Activated CD4-positive, alpha-beta T cell treated with anti-CD3 and anti-CD28 coated beads, Interleukin-2, amount 50 U/mL, for 16 hours (primary cell): ENCODE measurements at regions not wholly inside any gene's neighbourhood (a gene's known extent, or its start where the extent isn't known, plus 50 kb on each side); places are given as distances from the start of the nearest gene placed in this dataset.
A peak's percentile ranks its signal among the peaks of the same experiment; 100 is the strongest.
"Not testable (repeated sequence)": the region's sequence is repeated elsewhere in the genome, so short reads cannot be mapped to it uniquely, and the experiment has no call there.

ENCODE experiments used
- DNase-seq: peaks from one replicate; pipeline ENCODE4 v3.0.0-alpha.2; 2020

GRCh38 chr15:70602834-70603560, 160.4 kb downstream of the UACA start:
- no peak for DNase-seq

GRCh38 chr15:70602281-70602680, 161.1 kb downstream of the UACA start:
- no peak for DNase-seq

- no peak for DNase-seq
These were observed 165.4 kb downstream of the UACA start for GRCh38 chr15:70597945-70598344.

- no peak for DNase-seq
These were observed 166.2 kb downstream of the UACA start for GRCh38 chr15:70597056-70597603.

GRCh38 chr15:70596354-70597055, 166.9 kb downstream of the UACA start:
- peak; percentile 48 for DNase-seq

GRCh38 chr15:70593795-70594194, 169.6 kb downstream of the UACA start:
- DNase-seq: no peak

GRCh38 chr15:70589728-70590127, 173.6 kb downstream of the UACA start:
- DNase-seq: no peak

GRCh38 chr15:70589221-70589620, 174.1 kb downstream of the UACA start:
- DNase-seq: peak; percentile 27

- DNase-seq: no peak
These were observed 174.7 kb downstream of the UACA start for GRCh38 chr15:70588613-70589012.

GRCh38 chr15:70587896-70588567, 175.3 kb downstream of the UACA start:
- no peak for DNase-seq

GRCh38 chr15:70587012-70587634, 176.2 kb downstream of the UACA start:
- DNase-seq: not testable (repeated sequence)

- no peak for DNase-seq
These were observed 177.1 kb downstream of the UACA start for GRCh38 chr15:70586241-70586640.

- DNase-seq: no peak
These were observed 177.7 kb downstream of the UACA start for GRCh38 chr15:70585707-70586034.

GRCh38 chr15:70584838-70585706, 178.3 kb downstream of the UACA start:
- no peak for DNase-seq

- DNase-seq: no peak
These were observed 178.9 kb downstream of the UACA start for GRCh38 chr15:70584441-70584837.

GRCh38 chr15:70583006-70583405, 180.4 kb downstream of the UACA start:
- no peak for DNase-seq

- DNase-seq: no peak
These were observed 181.0 kb downstream of the UACA start for GRCh38 chr15:70582143-70582945.

- no peak for DNase-seq
These were observed 182.4 kb downstream of the UACA start for GRCh38 chr15:70580958-70581357.

GRCh38 chr15:70580286-70580685, 183.1 kb downstream of the UACA start:
- no peak for DNase-seq

- no peak for DNase-seq
These were observed 183.6 kb downstream of the UACA start for GRCh38 chr15:70579766-70580165.

GRCh38 chr15:70578196-70578595, 185.2 kb downstream of the UACA start:
- no peak for DNase-seq
